Activated naive CD4-positive, alpha-beta T cell treated with anti-CD3 and anti-CD28 coated beads, Interleukin-2, amount 10 ng/mL, durations not matched to agents 7 days and 5 days (primary cell): ENCODE measurements at regions not wholly inside any gene's neighbourhood (a gene's known extent, or its start where the extent isn't known, plus 50 kb on each side); places are given as distances from the start of the nearest gene placed in this dataset.

Source experiments
- CTCF ChIA-PET: fragments of 350-600 bp; sonication (Branson Sonifier 250); formaldehyde crosslinking; loops from one replicate; lab custom pipeline; 2021; ENCODE audit warnings: antibody characterized with exemption; lab: Charles Lee
- DNase-seq: peaks from one replicate; pipeline ENCODE4 v3.0.0-alpha.2; 2020
- H3K27ac Mint-ChIP-seq: one replicate; pipeline ENCODE4 v1.8.0; 2021; ENCODE audit warnings: mild to moderate bottlenecking, moderate library complexity, mixed read lengths
- H3K27me3 Mint-ChIP-seq: one replicate; pipeline ENCODE4 v1.8.0; 2021; ENCODE audit warnings: mild to moderate bottlenecking, mixed read lengths
- H3K36me3 Mint-ChIP-seq: one replicate; pipeline ENCODE4 v1.8.0; 2021; ENCODE audit warnings: mixed read lengths
- H3K4me1 Mint-ChIP-seq: one replicate; pipeline ENCODE4 v1.8.0; 2021; ENCODE audit warnings: mixed read lengths
- H3K4me3 Mint-ChIP-seq: one replicate; pipeline ENCODE4 v1.8.0; 2021; ENCODE audit warnings: mild to moderate bottlenecking, moderate library complexity, mixed read lengths
- H3K9me3 Mint-ChIP-seq: one replicate; pipeline ENCODE4 v1.8.0; 2021; ENCODE audit warnings: mixed read lengths

- CTCF ChIA-PET = no interaction called here
- Mint-ChIP-seq H3K27ac (no peak overlapping the region), H3K27me3 (no peaks in the 10 kb centered on the region), H3K36me3 (no peaks in the 10 kb centered on the region), H3K4me1 (no peaks in the 10 kb centered on the region), H3K4me3 (no peak overlapping the region), H3K9me3 (no peaks in the 10 kb centered on the region)
- DNase-seq = no peak
Observed at GRCh38 chr18:11259469-11260150, 110.2 kb upstream of the PIEZO2 start.

- Mint-ChIP-seq H3K27me3 (no peaks in the 10 kb centered on the region), H3K36me3 (no peaks in the 10 kb centered on the region), H3K9me3 (no peaks in the 10 kb centered on the region), H3K4me3 (no peak overlapping the region), H3K27ac (no peak overlapping the region), H3K4me1 (no peaks in the 10 kb centered on the region)
- DNase-seq = no peak
- CTCF ChIA-PET = no interaction called here
Observed at GRCh38 chr18:11258039-11258610, 108.8 kb upstream of the PIEZO2 start.

- Mint-ChIP-seq H3K36me3 (no peaks in the 10 kb centered on the region), H3K4me3 (no peak overlapping the region), H3K27me3 (no peaks in the 10 kb centered on the region), H3K9me3 (no peaks in the 10 kb centered on the region), H3K27ac (no peak overlapping the region), H3K4me1 (no peaks in the 10 kb centered on the region)
- CTCF ChIA-PET = no interaction called here
- no peak for DNase-seq
Observed at GRCh38 chr18:11256251-11256650, 106.9 kb upstream of the PIEZO2 start.

GRCh38 chr18:11251891-11252270, 102.5 kb upstream of the PIEZO2 start:
- no peak overlapping the region for H3K4me3 Mint-ChIP-seq

GRCh38 chr18:11251229-11251890, 102.0 kb upstream of the PIEZO2 start:
- Mint-ChIP-seq H3K9me3 (peaks cover 1% of the 10 kb centered on the region), H3K36me3 (no peaks in the 10 kb centered on the region), H3K27ac (no peak overlapping the region), H3K4me1 (no peaks in the 10 kb centered on the region), H3K4me3 (no peak overlapping the region), H3K27me3 (no peaks in the 10 kb centered on the region)
- CTCF ChIA-PET = no interaction called here
- no peak for DNase-seq

More at GRCh38 chr18:11251891-11252270, 102.5 kb upstream of the PIEZO2 start:
- H3K27me3 Mint-ChIP-seq = no peaks in the 10 kb centered on the region
- no peak for DNase-seq
- H3K27ac Mint-ChIP-seq = no peak overlapping the region
- H3K4me1 Mint-ChIP-seq = no peaks in the 10 kb centered on the region
- H3K9me3 Mint-ChIP-seq = peaks cover 1% of the 10 kb centered on the region
- no peaks in the 10 kb centered on the region for H3K36me3 Mint-ChIP-seq
- CTCF ChIA-PET = no interaction called here

- CTCF ChIA-PET = no interaction called here
- H3K27me3 Mint-ChIP-seq = no peaks in the 10 kb centered on the region
- H3K27ac Mint-ChIP-seq = no peak overlapping the region
- H3K4me3 Mint-ChIP-seq = no peak overlapping the region
- DNase-seq = no peak
- no peaks in the 10 kb centered on the region for H3K36me3 Mint-ChIP-seq
- H3K4me1 Mint-ChIP-seq = no peaks in the 10 kb centered on the region
- H3K9me3 Mint-ChIP-seq = peaks cover 1% of the 10 kb centered on the region
Observed at GRCh38 chr18:11249391-11249790, 100.0 kb upstream of the PIEZO2 start.

- H3K9me3 Mint-ChIP-seq = peaks cover 4% of the 10 kb centered on the region
Observed at GRCh38 chr18:11247381-11247970, 98.1 kb upstream of the PIEZO2 start.

GRCh38 chr18:11246495-11247300, 97.3 kb upstream of the PIEZO2 start:
- CTCF ChIA-PET = no interaction called here
- no peaks in the 10 kb centered on the region for H3K27me3 Mint-ChIP-seq
- no peak for DNase-seq
- no peak overlapping the region for H3K4me3 Mint-ChIP-seq
- no peaks in the 10 kb centered on the region for H3K4me1 Mint-ChIP-seq
- H3K36me3 Mint-ChIP-seq = no peaks in the 10 kb centered on the region
- peaks cover 4% of the 10 kb centered on the region for H3K9me3 Mint-ChIP-seq
- no peak overlapping the region for H3K27ac Mint-ChIP-seq

More at GRCh38 chr18:11247381-11247970, 98.1 kb upstream of the PIEZO2 start:
- Mint-ChIP-seq H3K36me3 (no peaks in the 10 kb centered on the region), H3K27ac (no peak overlapping the region), H3K4me3 (no peak overlapping the region), H3K4me1 (no peaks in the 10 kb centered on the region), H3K27me3 (no peaks in the 10 kb centered on the region)
- CTCF ChIA-PET = no interaction called here
- no peak for DNase-seq

- CTCF ChIA-PET = no interaction called here
- Mint-ChIP-seq H3K27ac (no peak overlapping the region), H3K27me3 (no peaks in the 10 kb centered on the region), H3K9me3 (peaks cover 4% of the 10 kb centered on the region), H3K4me1 (no peaks in the 10 kb centered on the region), H3K4me3 (no peak overlapping the region), H3K36me3 (no peaks in the 10 kb centered on the region)
- DNase-seq = no peak
Observed at GRCh38 chr18:11245879-11246278, 96.5 kb upstream of the PIEZO2 start.

- H3K4me3 Mint-ChIP-seq = no peak overlapping the region
- no peaks in the 10 kb centered on the region for H3K27me3 Mint-ChIP-seq
- no peak for DNase-seq
- no peak overlapping the region for H3K27ac Mint-ChIP-seq
- no peaks in the 10 kb centered on the region for H3K36me3 Mint-ChIP-seq
- CTCF ChIA-PET = no interaction called here
- H3K4me1 Mint-ChIP-seq = no peaks in the 10 kb centered on the region
- no peaks in the 10 kb centered on the region for H3K9me3 Mint-ChIP-seq
Observed at GRCh38 chr18:11237484-11237883, 88.1 kb upstream of the PIEZO2 start.

GRCh38 chr18:11237066-11237465, 87.7 kb upstream of the PIEZO2 start:
- Mint-ChIP-seq H3K36me3 (no peaks in the 10 kb centered on the region), H3K27ac (no peak overlapping the region), H3K27me3 (no peaks in the 10 kb centered on the region), H3K4me3 (no peak overlapping the region), H3K4me1 (no peaks in the 10 kb centered on the region), H3K9me3 (no peaks in the 10 kb centered on the region)
- no peak for DNase-seq
- CTCF ChIA-PET = no interaction called here

GRCh38 chr18:11224153-11224552, 74.8 kb upstream of the PIEZO2 start:
- Mint-ChIP-seq H3K27ac (no peak overlapping the region), H3K4me3 (no peak overlapping the region), H3K4me1 (no peaks in the 10 kb centered on the region), H3K27me3 (no peaks in the 10 kb centered on the region), H3K36me3 (no peaks in the 10 kb centered on the region), H3K9me3 (no peaks in the 10 kb centered on the region)
- no peak for DNase-seq
- CTCF ChIA-PET = no interaction called here

GRCh38 chr18:11219571-11219970, 70.2 kb upstream of the PIEZO2 start:
- Mint-ChIP-seq H3K9me3 (no peaks in the 10 kb centered on the region), H3K27me3 (no peaks in the 10 kb centered on the region), H3K4me1 (no peaks in the 10 kb centered on the region), H3K4me3 (no peak overlapping the region), H3K27ac (no peak overlapping the region), H3K36me3 (no peaks in the 10 kb centered on the region)
- CTCF ChIA-PET = no interaction called here
- no peak for DNase-seq

GRCh38 chr18:11215216-11215615, 65.8 kb upstream of the PIEZO2 start:
- no peak overlapping the region for H3K27ac Mint-ChIP-seq
- H3K36me3 Mint-ChIP-seq = no peaks in the 10 kb centered on the region
- CTCF ChIA-PET = no interaction called here

More at GRCh38 chr18:11215216-11215615, 65.8 kb upstream of the PIEZO2 start:
- H3K27me3 Mint-ChIP-seq = no peaks in the 10 kb centered on the region
- no peak overlapping the region for H3K4me3 Mint-ChIP-seq
- H3K4me1 Mint-ChIP-seq = no peaks in the 10 kb centered on the region
- H3K9me3 Mint-ChIP-seq = no peaks in the 10 kb centered on the region
- no peak for DNase-seq
